VCaP (cell line): ENCODE measurements at regions not wholly inside any gene's neighbourhood (a gene's known extent, or its start where the extent isn't known, plus 50 kb on each side); places are given as distances from the start of the nearest gene placed in this dataset.

Experiments
- H3K27ac ChIP-seq: fragments of 450-650 bp; 2 replicates; pipeline ENCODE4 v1.5.1; 2017
- CTCF ChIP-seq: fragments of 450-650 bp; conservative IDR thresholded peaks from 2 replicates; pipeline ENCODE4 v1.5.1; 2017; ENCODE audit warnings: mild to moderate bottlenecking, moderate library complexity

- TF ChIP-seq CTCF = peak; percentile 87
- peak overlapping the region; percentile 95 for H3K27ac ChIP-seq
These were observed 880.1 kb upstream of the SEMA6A start for GRCh38 chr5:117454716-117455212.

DNA sequence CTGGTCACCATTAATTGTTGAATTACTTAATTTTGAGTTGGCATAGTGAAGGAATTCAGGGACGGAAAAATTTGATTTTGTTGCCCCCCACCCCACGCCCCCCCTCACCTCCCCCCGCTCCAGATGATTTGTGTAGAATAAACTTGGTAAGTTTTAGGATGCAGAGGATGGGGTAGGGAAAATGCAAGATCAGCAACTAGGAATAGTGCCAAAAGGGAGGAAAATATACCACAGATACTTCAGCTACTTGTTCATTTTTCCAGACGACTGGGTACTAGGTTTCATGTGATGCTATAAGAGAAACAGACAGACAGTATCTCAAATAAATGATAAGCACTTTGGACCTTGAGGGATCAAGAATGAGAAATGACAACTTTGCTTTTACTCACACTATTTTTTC lies 862.2 kb upstream of the SEMA6A start:
- no peak overlapping the region for H3K27ac ChIP-seq
- TF ChIP-seq CTCF = no peak

DNA sequence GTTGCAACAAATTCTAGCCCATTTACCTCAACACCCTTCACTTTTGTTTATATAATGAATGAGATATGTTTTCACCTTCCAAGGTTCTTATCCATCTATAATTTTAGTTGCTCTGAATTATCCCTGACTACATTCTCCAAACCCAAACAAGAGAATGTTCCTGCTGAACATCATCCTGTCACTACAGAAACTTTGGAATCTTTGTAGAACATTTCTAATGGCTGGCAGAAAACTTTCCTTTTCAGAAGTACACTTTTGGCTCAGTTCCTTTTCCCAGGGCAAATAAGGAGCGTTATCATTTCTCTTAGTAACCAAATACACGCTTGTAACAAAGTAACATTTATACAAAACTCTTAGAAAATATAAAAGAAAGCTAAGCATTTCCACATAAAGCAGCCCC lies 860.6 kb upstream of the SEMA6A start:
- no peak overlapping the region for H3K27ac ChIP-seq
- TF ChIP-seq CTCF = no peak

DNA sequence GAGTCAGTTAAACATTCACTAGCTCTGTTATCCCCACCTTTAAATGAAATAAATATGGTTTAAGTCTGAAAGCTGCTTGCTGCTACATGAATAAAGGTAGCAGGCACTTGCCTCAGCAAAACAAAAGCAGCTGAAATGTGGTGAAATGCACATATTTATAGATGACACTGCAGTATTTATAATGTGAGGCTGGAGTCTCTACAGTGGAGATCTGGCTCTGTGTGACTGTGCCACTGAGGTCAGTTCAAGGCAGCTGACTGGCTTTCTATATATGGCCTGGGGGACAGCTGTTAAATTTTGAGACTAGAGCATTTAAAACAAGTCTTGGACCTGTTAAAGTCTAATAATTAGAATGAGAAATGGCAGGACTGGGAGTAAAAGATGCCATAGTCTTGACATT lies 859.6 kb upstream of the SEMA6A start:
- TF ChIP-seq CTCF = no peak

GRCh38 chr5:117433818-117434217 lies 859.2 kb upstream of the SEMA6A start:
- H3K27ac ChIP-seq = no peak overlapping the region
- no peak for TF ChIP-seq CTCF

More for the DNA sequence above, 859.6 kb upstream of the SEMA6A start:
- H3K27ac ChIP-seq = no peak overlapping the region

GRCh38 chr5:117431091-117431490 lies 856.5 kb upstream of the SEMA6A start:
- H3K27ac ChIP-seq = no peak overlapping the region
- TF ChIP-seq CTCF = no peak

- H3K27ac ChIP-seq = no peak overlapping the region
- TF ChIP-seq CTCF = no peak
These were observed 850.5 kb upstream of the SEMA6A start for GRCh38 chr5:117425163-117425562.
